ENCODE measurements at regions not wholly inside any gene's neighbourhood (a gene's known extent, or its start where the extent isn't known, plus 50 kb on each side); places are given as distances from the start of the nearest gene placed in this dataset.

DNA sequence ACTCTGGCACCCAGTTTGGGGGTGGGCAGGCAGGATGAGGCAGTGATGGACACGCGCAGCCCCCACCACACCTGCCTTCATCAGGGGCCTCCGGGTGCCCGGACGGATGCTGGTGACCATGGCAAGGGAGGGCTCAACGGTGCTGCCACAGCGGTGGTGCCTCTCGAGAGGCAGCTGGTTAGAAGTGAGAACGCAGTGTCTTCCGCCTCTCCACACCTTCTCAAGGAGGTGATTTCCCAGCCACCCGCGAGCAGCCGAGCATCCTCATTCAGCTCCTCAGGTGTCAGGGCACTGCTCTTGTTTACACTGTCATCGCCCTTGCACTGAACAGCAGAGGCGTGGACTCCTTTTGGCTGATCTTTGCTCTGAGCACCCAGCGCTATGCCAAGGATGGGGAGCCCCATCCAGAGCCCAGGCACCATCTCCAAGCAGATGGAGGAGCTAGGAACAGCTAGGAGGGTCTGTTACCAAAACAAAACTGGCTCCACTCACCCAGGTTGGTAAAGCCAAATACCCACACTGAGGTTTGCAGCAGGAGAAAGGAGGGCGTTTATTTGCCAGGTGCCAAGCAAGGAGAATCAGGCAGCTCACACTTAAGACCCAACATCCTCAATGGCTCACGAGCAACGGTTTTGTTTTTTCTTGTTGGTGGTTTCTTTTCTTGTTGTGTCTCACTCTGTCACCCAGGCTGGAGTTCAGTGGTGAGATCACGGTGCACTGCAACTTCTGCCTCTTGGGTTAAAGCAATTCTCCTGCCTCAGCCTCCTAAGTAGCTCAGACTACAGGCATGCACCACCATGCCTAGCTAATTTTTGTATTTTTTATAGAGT is 174.3 kb upstream of the TNRC6C start:
- DNase-seq = peak; percentile 90
- Mint-ChIP-seq H3K4me1 (peaks cover 15% of the 10 kb centered on the region), H3K4me3 (peak overlapping the region; percentile 62), H3K27me3 (peaks cover 12% of the 10 kb centered on the region), H3K36me3 (ENCODE audit: low read depth) (no peaks in the 10 kb centered on the region), H3K9me3 (no peaks in the 10 kb centered on the region), H3K27ac (peak overlapping the region; percentile 85)
- intact Hi-C loops (cut with micrococcal nuclease) = loop anchor here (5.0 kb wide), 1 partner anchor 98 kb away; no protein-coding TSS in a partner anchor

DNA sequence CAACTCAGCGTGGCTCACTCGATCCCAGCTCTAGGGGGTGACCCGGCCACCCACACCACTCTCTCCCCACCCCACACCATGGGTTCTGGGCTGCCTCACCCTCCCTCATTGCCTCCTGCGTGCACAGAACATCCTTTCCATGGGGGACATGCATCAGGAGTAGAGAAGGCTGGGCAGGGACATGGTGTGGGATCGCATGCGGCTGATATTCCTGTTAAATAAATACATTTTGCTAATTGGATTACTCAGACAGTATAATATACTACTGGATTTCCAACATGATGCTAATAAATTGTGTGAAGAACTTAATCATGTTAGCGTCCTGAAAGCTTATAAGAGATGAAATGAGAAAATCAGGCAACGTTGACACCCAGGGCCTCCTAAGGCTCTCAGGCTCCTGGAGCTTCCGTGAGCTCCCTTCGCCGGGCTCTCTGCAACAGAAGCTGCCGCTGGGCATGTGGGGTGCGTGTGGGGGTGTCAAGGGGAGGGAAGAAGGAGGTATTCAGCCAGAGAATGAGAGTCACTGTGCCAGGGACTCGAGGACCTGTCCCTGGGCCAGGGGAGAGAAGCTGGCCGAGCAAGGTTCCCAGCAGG is 173.1 kb upstream of the TNRC6C start:
- H3K4me1 Mint-ChIP-seq = peaks cover 15% of the 10 kb centered on the region
- H3K36me3 Mint-ChIP-seq (ENCODE audit: low read depth) = no peaks in the 10 kb centered on the region
- H3K27me3 Mint-ChIP-seq = peaks cover 16% of the 10 kb centered on the region
- H3K27ac Mint-ChIP-seq = no peak overlapping the region
- no peak overlapping the region for H3K4me3 Mint-ChIP-seq
- no peaks in the 10 kb centered on the region for H3K9me3 Mint-ChIP-seq
- no peak for DNase-seq
- intact Hi-C loops (cut with micrococcal nuclease) = no loop called here

DNA sequence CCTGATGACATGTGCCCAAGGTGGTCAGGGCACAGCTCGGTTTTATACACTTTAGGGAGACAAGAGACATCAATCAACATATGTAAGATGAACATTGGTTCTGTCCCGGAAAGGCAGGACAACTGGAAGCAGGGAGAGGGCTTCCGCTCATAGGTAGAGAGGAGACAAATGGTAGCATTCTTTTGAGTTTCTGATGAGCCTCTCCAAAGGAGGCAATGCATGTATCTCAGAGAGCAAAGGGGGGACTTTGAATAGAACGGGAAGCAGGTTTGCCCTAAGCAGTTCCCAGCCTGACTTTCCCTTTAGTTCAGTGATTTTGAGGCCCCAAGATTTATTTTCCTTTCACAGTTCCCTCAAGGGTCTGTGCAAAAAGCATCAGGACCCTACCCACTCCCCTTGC is 172.4 kb upstream of the TNRC6C start:
- intact Hi-C loops (cut with micrococcal nuclease) = no loop called here
- peaks cover 15% of the 10 kb centered on the region for H3K4me1 Mint-ChIP-seq
- H3K9me3 Mint-ChIP-seq = no peaks in the 10 kb centered on the region
- DNase-seq = no peak
- H3K36me3 Mint-ChIP-seq (ENCODE audit: low read depth) = no peaks in the 10 kb centered on the region
- peaks cover 17% of the 10 kb centered on the region for H3K27me3 Mint-ChIP-seq
- no peak overlapping the region for H3K27ac Mint-ChIP-seq
- no peak overlapping the region for H3K4me3 Mint-ChIP-seq

DNA sequence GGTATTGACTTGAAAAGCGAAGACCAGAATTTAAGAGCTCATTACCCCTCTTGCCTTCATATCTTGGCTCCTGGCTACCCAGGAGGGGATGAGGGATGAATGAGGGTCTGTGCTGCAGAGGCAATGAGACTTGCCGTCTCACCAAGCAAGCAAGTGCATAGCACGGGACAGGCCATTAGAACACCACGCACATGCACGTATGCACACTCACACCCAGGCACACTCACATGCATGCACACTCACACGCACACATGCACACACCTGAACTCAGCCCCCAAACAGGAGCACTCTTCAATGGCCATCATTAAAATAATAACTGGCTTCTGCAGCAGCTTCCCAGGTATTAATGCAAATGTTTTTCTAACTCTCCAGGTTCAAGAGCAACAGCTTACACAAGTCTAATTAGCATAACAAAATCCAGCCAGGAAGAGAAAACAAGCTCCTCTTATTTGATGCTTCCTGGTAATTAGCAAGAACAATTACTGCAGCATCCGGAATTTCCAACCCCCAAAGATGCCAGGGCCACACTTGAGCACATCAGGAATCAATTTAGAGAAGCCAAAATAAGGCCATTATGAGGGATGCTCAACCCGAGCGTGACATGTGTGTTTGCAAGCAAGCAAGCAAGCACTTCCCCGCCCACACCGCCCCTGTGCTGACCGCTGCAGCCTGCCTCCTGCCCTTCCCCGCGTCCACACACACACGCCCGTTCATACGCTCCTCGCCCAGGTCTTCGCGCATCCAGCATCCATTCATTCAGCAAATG is 171.6 kb upstream of the TNRC6C start:
- Mint-ChIP-seq H3K9me3 (no peaks in the 10 kb centered on the region), H3K36me3 (ENCODE audit: low read depth) (no peaks in the 10 kb centered on the region), H3K4me3 (no peak overlapping the region), H3K27me3 (peaks cover 17% of the 10 kb centered on the region), H3K27ac (no peak overlapping the region), H3K4me1 (peaks cover 15% of the 10 kb centered on the region)
- DNase-seq = no peak
- intact Hi-C loops (cut with micrococcal nuclease) = no loop called here

DNA sequence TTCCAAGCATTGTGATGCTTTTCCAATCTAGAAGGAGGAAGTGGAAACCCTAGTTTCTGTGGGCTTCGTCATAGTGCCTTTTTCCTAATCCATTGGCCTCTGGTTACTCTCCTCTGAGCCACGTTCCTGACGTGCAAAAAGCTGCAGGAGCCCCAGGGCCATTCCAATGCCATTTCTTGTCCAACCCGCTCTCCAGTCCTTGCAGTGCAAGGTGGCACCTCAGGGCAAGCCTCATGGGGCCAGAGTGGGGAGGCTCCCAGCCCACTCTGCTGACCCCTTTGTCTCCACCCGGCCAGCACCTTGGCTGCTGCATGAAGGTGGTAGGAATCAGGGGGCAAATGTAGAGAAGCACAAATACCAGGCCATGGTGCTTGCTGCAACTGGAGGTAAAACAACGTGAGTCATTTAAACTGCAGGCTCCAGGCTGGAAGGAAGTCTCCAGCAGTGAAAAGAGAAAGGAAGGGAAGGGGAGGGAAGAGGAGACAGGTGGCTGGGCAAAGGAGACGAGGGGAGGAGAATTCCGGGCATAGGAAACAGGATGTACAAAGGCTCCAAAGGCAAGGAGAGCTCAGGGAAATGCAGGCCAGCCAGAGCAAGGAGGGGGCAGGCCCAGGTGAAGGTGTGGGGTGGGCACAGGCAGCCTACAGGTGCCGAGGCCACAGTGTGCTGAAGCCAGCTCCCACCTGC is 168.2 kb upstream of the TNRC6C start:
- no peak for DNase-seq
- intact Hi-C loops (cut with micrococcal nuclease) = no loop called here
- no peaks in the 10 kb centered on the region for H3K36me3 Mint-ChIP-seq (ENCODE audit: low read depth)

DNA sequence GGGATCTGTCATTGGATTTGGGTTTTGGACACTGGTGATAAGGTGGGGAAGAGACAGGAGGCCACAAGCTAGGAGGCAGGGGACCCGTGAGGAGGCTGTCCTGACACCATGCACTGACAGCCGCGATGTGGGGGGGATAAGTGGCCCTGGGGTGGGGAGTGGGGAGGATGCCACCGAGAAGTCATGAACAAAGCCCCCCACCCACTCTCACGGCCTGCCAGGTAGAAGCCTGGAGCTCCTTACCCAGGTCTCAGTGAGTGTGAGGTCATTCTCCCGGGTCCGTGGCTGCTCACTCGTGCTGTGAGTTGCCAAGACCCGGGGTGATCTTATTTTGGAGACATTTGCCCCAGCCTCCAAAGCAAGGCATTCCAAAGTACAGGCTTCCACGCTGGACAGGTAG is 165.9 kb upstream of the TNRC6C start:
- DNase-seq = no peak
- intact Hi-C loops (cut with micrococcal nuclease) = no loop called here
- Mint-ChIP-seq H3K27ac (no peak overlapping the region), H3K36me3 (ENCODE audit: low read depth) (no peaks in the 10 kb centered on the region), H3K4me1 (peaks cover 4% of the 10 kb centered on the region), H3K4me3 (no peak overlapping the region), H3K27me3 (peaks cover 27% of the 10 kb centered on the region), H3K9me3 (no peaks in the 10 kb centered on the region)

More for the DNA sequence above, 168.2 kb upstream of the TNRC6C start:
- Mint-ChIP-seq H3K4me3 (no peak overlapping the region), H3K27ac (no peak overlapping the region), H3K27me3 (peaks cover 34% of the 10 kb centered on the region), H3K9me3 (no peaks in the 10 kb centered on the region), H3K4me1 (peaks cover 4% of the 10 kb centered on the region)

DNA sequence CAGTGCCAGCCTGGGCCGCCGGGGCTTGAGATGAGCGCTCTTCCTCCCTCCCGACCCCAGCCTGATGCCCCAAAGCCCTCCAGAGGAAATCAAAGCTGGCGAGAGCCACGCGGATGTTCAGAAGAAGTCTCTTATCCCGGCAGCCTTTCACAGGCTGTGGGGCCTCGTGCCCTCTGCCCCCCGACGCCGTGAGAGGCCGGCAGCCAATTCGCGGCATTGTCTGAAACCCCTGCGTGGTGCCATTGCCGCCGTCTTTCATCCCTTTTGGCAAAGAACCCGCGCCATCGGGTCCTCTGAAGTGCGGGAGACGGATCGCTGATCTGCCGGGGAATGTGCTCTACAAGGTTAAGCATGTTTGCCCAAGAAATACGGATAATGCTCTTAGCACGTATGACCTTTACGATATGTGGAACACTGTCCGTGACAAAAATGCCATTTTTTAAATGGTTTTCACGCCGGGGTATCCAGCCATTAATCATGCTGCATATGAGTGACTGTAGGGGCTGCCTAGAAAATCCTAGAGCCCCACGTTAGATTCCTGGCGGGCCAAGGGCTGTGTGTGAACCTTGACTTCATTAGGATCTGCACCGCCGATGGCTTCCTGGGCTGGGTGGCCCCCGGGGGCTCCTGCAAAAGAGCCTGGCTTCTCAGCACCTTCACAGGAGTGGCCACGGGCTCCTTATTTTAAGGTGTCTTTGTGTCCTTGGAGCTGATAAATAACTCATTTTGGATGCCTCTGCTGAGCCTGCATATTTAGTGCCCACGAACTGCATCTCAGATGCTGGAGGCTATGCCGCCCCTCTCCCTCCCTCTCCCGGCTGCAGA is 165.1 kb upstream of the TNRC6C start:
- Mint-ChIP-seq H3K27me3 (peaks cover 26% of the 10 kb centered on the region), H3K9me3 (no peaks in the 10 kb centered on the region), H3K4me3 (no peak overlapping the region), H3K36me3 (ENCODE audit: low read depth) (no peaks in the 10 kb centered on the region), H3K27ac (no peak overlapping the region), H3K4me1 (peaks cover 4% of the 10 kb centered on the region)
- no peak for DNase-seq
- intact Hi-C loops (cut with micrococcal nuclease) = no loop called here

DNA sequence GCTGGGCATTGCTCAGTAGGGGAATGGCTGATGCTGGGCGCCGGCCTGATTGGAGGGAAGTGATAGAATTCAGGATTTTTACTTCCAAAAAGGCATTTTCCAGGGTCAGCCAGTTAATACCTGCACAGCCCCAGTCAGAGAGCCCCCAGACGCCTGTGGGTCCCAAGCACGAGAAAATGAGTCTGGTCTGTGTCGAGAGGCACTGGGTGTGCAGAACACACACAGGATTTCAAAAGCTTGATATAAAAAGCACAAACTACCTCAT is 164.6 kb upstream of the TNRC6C start:
- intact Hi-C loops (cut with micrococcal nuclease) = no loop called here
- H3K27ac Mint-ChIP-seq = no peak overlapping the region
- no peaks in the 10 kb centered on the region for H3K36me3 Mint-ChIP-seq (ENCODE audit: low read depth)
- H3K27me3 Mint-ChIP-seq = peaks cover 26% of the 10 kb centered on the region
- no peak overlapping the region for H3K4me3 Mint-ChIP-seq
- H3K9me3 Mint-ChIP-seq = no peaks in the 10 kb centered on the region
- H3K4me1 Mint-ChIP-seq = peaks cover 4% of the 10 kb centered on the region
- no peak for DNase-seq

DNA sequence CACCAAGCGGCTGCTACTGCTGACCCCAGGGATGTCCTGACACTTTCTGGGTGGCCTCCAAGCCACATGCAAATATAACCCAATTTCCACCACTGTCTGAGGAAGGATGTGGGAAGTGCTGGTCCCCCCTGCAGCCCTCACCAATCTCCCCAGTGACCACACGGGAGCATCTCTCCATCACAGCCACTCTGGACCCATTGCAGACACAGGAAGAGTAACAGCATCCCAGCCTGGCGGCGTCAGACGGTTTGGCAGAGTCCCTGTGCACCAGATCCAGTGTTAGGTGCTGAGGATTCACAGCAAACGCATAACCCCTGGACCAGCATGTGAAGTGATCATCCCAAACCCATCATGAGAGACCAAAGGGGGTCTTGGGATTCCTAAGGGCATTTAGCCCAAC is 163.7 kb upstream of the TNRC6C start:
- intact Hi-C loops (cut with micrococcal nuclease) = no loop called here
- Mint-ChIP-seq H3K36me3 (ENCODE audit: low read depth) (no peaks in the 10 kb centered on the region), H3K27me3 (peaks cover 26% of the 10 kb centered on the region), H3K9me3 (no peaks in the 10 kb centered on the region), H3K4me3 (no peak overlapping the region), H3K4me1 (peaks cover 4% of the 10 kb centered on the region), H3K27ac (no peak overlapping the region)
- no peak for DNase-seq

DNA sequence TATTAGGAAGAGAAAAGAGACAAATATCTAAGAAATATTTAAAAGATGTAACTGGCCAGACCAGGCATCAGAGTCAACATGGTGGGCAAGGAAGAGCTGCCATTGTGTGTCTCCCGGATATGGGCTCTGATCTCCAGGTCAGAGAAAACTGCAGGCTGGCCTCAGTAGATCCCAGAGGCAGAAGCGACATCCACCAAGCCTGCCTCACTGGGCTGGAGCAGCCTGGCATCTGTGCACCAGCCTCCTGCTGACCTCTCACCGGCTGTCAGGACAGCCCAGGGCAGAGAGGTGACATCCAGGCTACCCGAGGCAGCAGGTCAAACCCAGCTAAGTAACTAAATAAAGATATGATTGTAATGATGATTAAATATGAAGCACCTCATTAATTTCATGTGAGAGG is 162.8 kb upstream of the TNRC6C start:
- Mint-ChIP-seq H3K9me3 (no peaks in the 10 kb centered on the region), H3K27me3 (peaks cover 22% of the 10 kb centered on the region), H3K4me1 (peaks cover 4% of the 10 kb centered on the region), H3K4me3 (no peak overlapping the region), H3K27ac (no peak overlapping the region), H3K36me3 (ENCODE audit: low read depth) (no peaks in the 10 kb centered on the region)
- intact Hi-C loops (cut with micrococcal nuclease) = no loop called here
- DNase-seq = no peak

DNA sequence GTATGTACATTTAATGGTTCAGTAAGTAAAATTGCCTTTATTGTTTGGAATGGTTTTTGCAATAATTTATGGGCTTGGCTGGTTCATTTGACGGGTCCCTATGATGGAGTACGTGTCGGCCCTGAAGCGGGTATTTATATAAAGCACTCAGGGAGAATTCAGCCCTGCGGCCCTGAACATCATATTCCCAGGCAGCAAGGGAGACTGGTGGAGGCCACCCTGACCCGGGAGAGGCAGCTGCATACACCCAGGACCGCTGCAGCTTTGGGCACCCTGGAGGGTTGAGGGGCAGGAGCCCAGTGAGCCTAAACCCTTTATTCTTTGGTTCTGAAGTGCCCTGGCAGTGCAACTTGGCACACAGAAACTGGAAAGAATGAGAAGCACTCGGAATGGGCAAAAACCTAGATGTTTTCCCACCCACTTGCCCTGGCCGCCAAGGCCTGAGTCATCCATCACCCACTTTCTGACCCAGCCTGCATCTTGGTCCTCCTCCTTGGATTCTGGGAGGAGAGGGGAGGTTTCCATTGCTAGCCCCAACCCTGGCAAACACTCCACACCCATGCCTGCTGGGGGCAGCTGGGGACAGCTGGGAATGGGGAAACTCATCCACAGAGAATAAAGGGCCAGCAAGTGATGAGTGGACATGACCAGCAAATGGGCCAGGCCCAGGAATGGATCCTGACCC is 162.2 kb upstream of the TNRC6C start:
- Mint-ChIP-seq H3K36me3 (ENCODE audit: low read depth) (no peaks in the 10 kb centered on the region), H3K4me1 (peaks cover 4% of the 10 kb centered on the region), H3K27me3 (peaks cover 28% of the 10 kb centered on the region), H3K9me3 (no peaks in the 10 kb centered on the region), H3K4me3 (no peak overlapping the region), H3K27ac (no peak overlapping the region)
- no peak for DNase-seq
- intact Hi-C loops (cut with micrococcal nuclease) = no loop called here

DNA sequence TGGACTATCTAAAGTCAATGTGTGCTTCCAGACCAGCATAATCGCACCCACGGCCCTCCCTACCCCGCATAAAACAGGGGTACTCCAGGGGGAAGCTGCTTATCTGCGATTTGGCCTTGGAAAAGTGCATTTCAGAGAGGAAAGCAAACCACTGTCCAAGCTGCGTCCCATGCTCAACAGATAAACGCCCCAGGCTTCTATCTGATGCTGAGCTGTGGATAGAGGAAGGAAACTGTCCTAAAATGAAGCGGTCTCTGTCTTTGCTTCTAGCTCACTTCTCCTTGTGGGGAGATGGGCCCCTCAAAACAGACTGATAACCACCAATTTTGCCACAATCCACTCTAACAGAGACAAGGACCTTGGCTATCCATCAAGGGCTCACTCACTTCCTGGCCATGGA is 160.5 kb upstream of the TNRC6C start:
- H3K36me3 Mint-ChIP-seq (ENCODE audit: low read depth) = no peaks in the 10 kb centered on the region
- peaks cover 35% of the 10 kb centered on the region for H3K27me3 Mint-ChIP-seq
- H3K9me3 Mint-ChIP-seq = no peaks in the 10 kb centered on the region
- peaks cover 6% of the 10 kb centered on the region for H3K4me1 Mint-ChIP-seq
- no peak overlapping the region for H3K27ac Mint-ChIP-seq
- no peak for DNase-seq
- no peak overlapping the region for H3K4me3 Mint-ChIP-seq
- intact Hi-C loops (cut with micrococcal nuclease) = no loop called here

DNA sequence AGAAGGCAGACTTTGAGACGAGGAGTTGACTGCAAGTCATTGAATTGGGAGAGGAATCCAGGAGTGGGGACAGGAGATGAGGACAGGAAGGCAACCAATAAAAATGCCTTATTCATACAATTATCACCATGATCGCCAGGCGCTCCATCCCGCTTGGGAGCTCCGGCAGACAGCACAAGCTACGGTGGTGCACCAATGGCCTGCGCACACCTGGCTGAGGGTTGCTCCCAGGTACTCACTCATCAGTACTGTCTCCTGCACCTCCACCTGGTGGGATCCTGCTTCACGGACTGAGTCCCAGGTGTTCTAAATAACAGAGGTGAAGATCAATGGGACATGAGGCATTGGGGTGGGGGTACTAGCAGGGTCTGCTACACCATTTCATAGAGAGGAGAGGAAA is 160.0 kb upstream of the TNRC6C start:
- H3K9me3 Mint-ChIP-seq = no peaks in the 10 kb centered on the region
- intact Hi-C loops (cut with micrococcal nuclease) = no loop called here
- peaks cover 33% of the 10 kb centered on the region for H3K27me3 Mint-ChIP-seq
- no peaks in the 10 kb centered on the region for H3K36me3 Mint-ChIP-seq (ENCODE audit: low read depth)
- DNase-seq = no peak
- no peak overlapping the region for H3K27ac Mint-ChIP-seq
- peaks cover 6% of the 10 kb centered on the region for H3K4me1 Mint-ChIP-seq
- no peak overlapping the region for H3K4me3 Mint-ChIP-seq

All from activated CD4-positive, alpha-beta T cell treated with anti-CD3 and anti-CD28 coated beads, Interleukin-2, amount 10 ng/mL, durations not matched to agents 24 days and 14 days (primary cell).